ENCODE measurements at regions not wholly inside any gene's neighbourhood (a gene's known extent, or its start where the extent isn't known, plus 50 kb on each side); places are given as distances from the start of the nearest gene placed in this dataset.
"Not testable (repeated sequence)": the region's sequence is repeated elsewhere in the genome, so short reads cannot be mapped to it uniquely, and the experiment has no call there.

GRCh38 chr16:66245868-66246267, 120.6 kb upstream of the CDH5 start:
- DNase-seq (ENCODE audit: low read depth in 2 of 2) = no peak

- DNase-seq (ENCODE audit: low read depth in 2 of 2) = no peak
These were observed 121.4 kb upstream of the CDH5 start for GRCh38 chr16:66245072-66245471.

GRCh38 chr16:66242672-66243071, 123.8 kb upstream of the CDH5 start:
- no peak for DNase-seq (ENCODE audit: low read depth in 2 of 2)

- not testable (repeated sequence) for DNase-seq (ENCODE audit: low read depth in 2 of 2)
These were observed 124.3 kb upstream of the CDH5 start for GRCh38 chr16:66242206-66242605.

- DNase-seq (ENCODE audit: low read depth in 2 of 2) = no peak
These were observed 125.7 kb upstream of the CDH5 start for GRCh38 chr16:66240631-66241395.

GRCh38 chr16:66240088-66240487, 126.4 kb upstream of the CDH5 start:
- no peak for DNase-seq (ENCODE audit: low read depth in 2 of 2)

- DNase-seq (ENCODE audit: low read depth in 2 of 2) = no peak
These were observed 127.8 kb upstream of the CDH5 start for GRCh38 chr16:66238696-66239095.

- DNase-seq (ENCODE audit: low read depth in 2 of 2) = no peak
These were observed 130.2 kb upstream of the CDH5 start for GRCh38 chr16:66236301-66236700.

GRCh38 chr16:66231452-66232160, 134.9 kb upstream of the CDH5 start:
- DNase-seq (ENCODE audit: low read depth in 2 of 2) = no peak

- DNase-seq (ENCODE audit: low read depth in 2 of 2) = no peak
These were observed 136.8 kb upstream of the CDH5 start for GRCh38 chr16:66229651-66230050.

- no peak for DNase-seq (ENCODE audit: low read depth in 2 of 2)
These were observed 137.7 kb upstream of the CDH5 start for GRCh38 chr16:66228792-66229191.

- no peak for DNase-seq (ENCODE audit: low read depth in 2 of 2)
These were observed 138.5 kb upstream of the CDH5 start for GRCh38 chr16:66227766-66228530.

- no peak for DNase-seq (ENCODE audit: low read depth in 2 of 2)
These were observed 139.7 kb upstream of the CDH5 start for GRCh38 chr16:66226762-66227161.

GRCh38 chr16:66225696-66226095, 140.8 kb upstream of the CDH5 start:
- DNase-seq (ENCODE audit: low read depth in 2 of 2) = no peak

GRCh38 chr16:66224626-66225025, 141.9 kb upstream of the CDH5 start:
- DNase-seq (ENCODE audit: low read depth in 2 of 2) = no peak

GRCh38 chr16:66224186-66224585, 142.3 kb upstream of the CDH5 start:
- no peak for DNase-seq (ENCODE audit: low read depth in 2 of 2)

- DNase-seq (ENCODE audit: low read depth in 2 of 2) = no peak
These were observed 143.2 kb upstream of the CDH5 start for GRCh38 chr16:66223176-66223780.

GRCh38 chr16:66222756-66223155, 143.7 kb upstream of the CDH5 start:
- no peak for DNase-seq (ENCODE audit: low read depth in 2 of 2)

- DNase-seq (ENCODE audit: low read depth in 2 of 2) = no peak
These were observed 145.8 kb upstream of the CDH5 start for GRCh38 chr16:66220702-66221101.

GRCh38 chr16:66219491-66219890, 147.0 kb upstream of the CDH5 start:
- no peak for DNase-seq (ENCODE audit: low read depth in 2 of 2)

- no peak for DNase-seq (ENCODE audit: low read depth in 2 of 2)
These were observed 154.1 kb upstream of the CDH5 start for GRCh38 chr16:66212428-66212827.

- DNase-seq (ENCODE audit: low read depth in 2 of 2) = no peak
These were observed 154.8 kb upstream of the CDH5 start for GRCh38 chr16:66211651-66212050.

Measured in stimulated activated CD8-positive, alpha-beta memory T cell treated with anti-CD3 and anti-CD28 coated beads, Interleukin-15, amount 100 ng/mL, for 4 hours (primary cell).